ENCODE measurements at regions not wholly inside any gene's neighbourhood (a gene's known extent, or its start where the extent isn't known, plus 50 kb on each side); places are given as distances from the start of the nearest gene placed in this dataset.

- TF ChIP-seq, protein P1, sequence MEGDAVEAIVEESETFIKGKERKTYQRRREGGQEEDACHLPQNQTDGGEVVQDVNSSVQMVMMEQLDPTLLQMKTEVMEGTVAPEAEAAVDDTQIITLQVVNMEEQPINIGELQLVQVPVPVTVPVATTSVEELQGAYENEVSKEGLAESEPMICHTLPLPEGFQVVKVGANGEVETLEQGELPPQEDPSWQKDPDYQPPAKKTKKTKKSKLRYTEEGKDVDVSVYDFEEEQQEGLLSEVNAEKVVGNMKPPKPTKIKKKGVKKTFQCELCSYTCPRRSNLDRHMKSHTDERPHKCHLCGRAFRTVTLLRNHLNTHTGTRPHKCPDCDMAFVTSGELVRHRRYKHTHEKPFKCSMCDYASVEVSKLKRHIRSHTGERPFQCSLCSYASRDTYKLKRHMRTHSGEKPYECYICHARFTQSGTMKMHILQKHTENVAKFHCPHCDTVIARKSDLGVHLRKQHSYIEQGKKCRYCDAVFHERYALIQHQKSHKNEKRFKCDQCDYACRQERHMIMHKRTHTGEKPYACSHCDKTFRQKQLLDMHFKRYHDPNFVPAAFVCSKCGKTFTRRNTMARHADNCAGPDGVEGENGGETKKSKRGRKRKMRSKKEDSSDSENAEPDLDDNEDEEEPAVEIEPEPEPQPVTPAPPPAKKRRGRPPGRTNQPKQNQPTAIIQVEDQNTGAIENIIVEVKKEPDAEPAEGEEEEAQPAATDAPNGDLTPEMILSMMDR (IDR thresholded peaks at IDR 0.05; ENCODE audit: insufficient read depth, low read length, poor library complexity, severe bottlenecking): no peak
- DNase-seq (ENCODE audit: extremely low read depth, insufficient read length): no peak
- Histone ChIP-seq H3K27me3 (replicated peaks; ENCODE audit: control insufficient read depth, insufficient read depth, low read length) (no peaks in the 10 kb centered on the region; the same call in 1 of the 2 replicates), H3K36me3 (ENCODE audit: control insufficient read depth, insufficient read depth, low read length) (no peaks in the 10 kb centered on the region), H3K4me3 (replicated peaks; ENCODE audit: low read depth, low read length) (no peak overlapping the region)
Measured at GRCh38 chr2:226408141-226408540, 391.5 kb downstream of the IRS1 start.

- H3K4me3 ChIP-seq (replicated peaks; ENCODE audit: low read depth, low read length): no peak overlapping the region
- no peak for DNase-seq (ENCODE audit: extremely low read depth, insufficient read length)
- TF ChIP-seq, protein P1 (IDR thresholded peaks at IDR 0.05; ENCODE audit: insufficient read depth, low read length, poor library complexity, severe bottlenecking): no peak
- no peaks in the 10 kb centered on the region; the same call in 1 of the 2 replicates for H3K27me3 ChIP-seq (replicated peaks; ENCODE audit: control insufficient read depth, insufficient read depth, low read length)
- no peaks in the 10 kb centered on the region for H3K36me3 ChIP-seq (ENCODE audit: control insufficient read depth, insufficient read depth, low read length)
Measured at GRCh38 chr2:226407135-226407534, 392.5 kb downstream of the IRS1 start.

GRCh38 chr2:226405465-226405864, 394.2 kb downstream of the IRS1 start:
- Histone ChIP-seq H3K36me3 (ENCODE audit: control insufficient read depth, insufficient read depth, low read length) (no peaks in the 10 kb centered on the region), H3K4me3 (replicated peaks; ENCODE audit: low read depth, low read length) (no peak overlapping the region), H3K27me3 (replicated peaks; ENCODE audit: control insufficient read depth, insufficient read depth, low read length) (no peaks in the 10 kb centered on the region)
- TF ChIP-seq, protein P1 (IDR thresholded peaks at IDR 0.05; ENCODE audit: insufficient read depth, low read length, poor library complexity, severe bottlenecking): no peak
- no peak for DNase-seq (ENCODE audit: extremely low read depth, insufficient read length)

GRCh38 chr2:226403369-226403768, 396.3 kb downstream of the IRS1 start:
- Histone ChIP-seq H3K4me3 (replicated peaks; ENCODE audit: low read depth, low read length) (no peak overlapping the region), H3K36me3 (ENCODE audit: control insufficient read depth, insufficient read depth, low read length) (no peaks in the 10 kb centered on the region), H3K27me3 (replicated peaks; ENCODE audit: control insufficient read depth, insufficient read depth, low read length) (no peaks in the 10 kb centered on the region)
- no peak for DNase-seq (ENCODE audit: extremely low read depth, insufficient read length)
- TF ChIP-seq, protein P1 (IDR thresholded peaks at IDR 0.05; ENCODE audit: insufficient read depth, low read length, poor library complexity, severe bottlenecking): no peak

GRCh38 chr2:226399006-226399405, 400.6 kb downstream of the IRS1 start:
- no peak for DNase-seq (ENCODE audit: extremely low read depth, insufficient read length)
- TF ChIP-seq, protein P1 (IDR thresholded peaks at IDR 0.05; ENCODE audit: insufficient read depth, low read length, poor library complexity, severe bottlenecking): no peak
- H3K27me3 ChIP-seq (replicated peaks; ENCODE audit: control insufficient read depth, insufficient read depth, low read length): no peaks in the 10 kb centered on the region
- no peaks in the 10 kb centered on the region for H3K36me3 ChIP-seq (ENCODE audit: control insufficient read depth, insufficient read depth, low read length)
- H3K4me3 ChIP-seq (replicated peaks; ENCODE audit: low read depth, low read length): no peak overlapping the region

DNA sequence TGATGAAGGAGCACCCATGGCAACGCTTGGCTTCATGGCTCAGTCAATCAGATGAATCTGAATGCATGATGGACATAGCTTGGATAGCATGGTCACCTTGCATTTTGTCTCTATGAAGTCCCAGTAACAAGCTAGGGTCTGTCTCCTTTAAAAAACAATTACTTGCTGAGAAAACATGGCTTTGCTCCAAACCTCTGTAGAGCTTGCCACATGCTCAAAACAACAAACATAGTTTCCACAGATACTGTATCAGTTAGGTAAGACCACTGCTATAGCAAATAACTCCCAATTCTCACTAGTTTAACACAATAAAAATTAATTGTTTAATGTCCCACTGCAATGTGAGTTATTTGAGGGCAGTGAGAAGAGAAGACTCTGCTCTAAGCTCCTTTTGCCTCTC, 401.0 kb downstream of the IRS1 start:
- TF ChIP-seq, protein P1 (IDR thresholded peaks at IDR 0.05; ENCODE audit: insufficient read depth, low read length, poor library complexity, severe bottlenecking): no peak
- no peak for DNase-seq (ENCODE audit: extremely low read depth, insufficient read length)
- Histone ChIP-seq H3K36me3 (ENCODE audit: control insufficient read depth, insufficient read depth, low read length) (no peaks in the 10 kb centered on the region), H3K4me3 (replicated peaks; ENCODE audit: low read depth, low read length) (no peak overlapping the region), H3K27me3 (replicated peaks; ENCODE audit: control insufficient read depth, insufficient read depth, low read length) (no peaks in the 10 kb centered on the region)

Data from GM06990 (cell line).